Right ventricle myocardium superior (tissue), 1 donor: ENCODE measurements at regions not wholly inside any gene's neighbourhood (a gene's known extent, or its start where the extent isn't known, plus 50 kb on each side); places are given as distances from the start of the nearest gene placed in this dataset.
"Not testable (repeated sequence)": the region's sequence is repeated elsewhere in the genome, so short reads cannot be mapped to it uniquely, and the experiment has no call there.

Experiments used
- ATAC-seq: fragments of 200-7000 bp; cut with Tn5 transposase; one replicate; pipeline ENCODE4 v1.9.1; 2020; ENCODE audit warnings: mild to moderate bottlenecking; ENCODE audit not compliant: poor library complexity
- DNase-seq: peaks from one replicate; pipeline ENCODE4 v3.0.0-alpha.2; 2020
- intact Hi-C: fragments of 100-400 bp; cut with DNase I; formaldehyde crosslinking; loops from one replicate; pipeline ENCODE4 v1.11.2; 2022
- donor health status: DM: no; HTN: yes; CAD: no; lungs with severe emphysema.

DNA sequence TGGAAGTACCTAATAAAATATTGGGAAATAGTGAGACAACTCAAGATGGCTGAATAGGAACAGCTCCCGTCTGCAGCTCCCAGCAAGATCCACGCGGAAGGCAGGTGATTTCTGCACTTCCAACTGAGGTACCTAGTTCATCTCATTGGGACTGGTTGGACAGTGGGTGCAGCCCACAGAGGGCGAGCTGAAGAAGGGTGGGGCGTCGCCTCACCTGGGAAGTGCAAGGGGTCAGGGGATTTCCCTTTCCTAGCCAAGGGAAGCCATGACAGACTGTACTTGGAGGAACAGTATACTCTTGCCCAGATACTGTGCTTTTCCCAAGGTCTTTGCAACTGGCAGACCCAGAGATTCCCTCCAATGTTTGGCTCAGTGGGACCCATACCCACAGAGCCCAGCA, 172.8 kb downstream of the CRPPA start:
- intact Hi-C loops, DNase-seq, ATAC-seq: not testable (repeated sequence)

DNA sequence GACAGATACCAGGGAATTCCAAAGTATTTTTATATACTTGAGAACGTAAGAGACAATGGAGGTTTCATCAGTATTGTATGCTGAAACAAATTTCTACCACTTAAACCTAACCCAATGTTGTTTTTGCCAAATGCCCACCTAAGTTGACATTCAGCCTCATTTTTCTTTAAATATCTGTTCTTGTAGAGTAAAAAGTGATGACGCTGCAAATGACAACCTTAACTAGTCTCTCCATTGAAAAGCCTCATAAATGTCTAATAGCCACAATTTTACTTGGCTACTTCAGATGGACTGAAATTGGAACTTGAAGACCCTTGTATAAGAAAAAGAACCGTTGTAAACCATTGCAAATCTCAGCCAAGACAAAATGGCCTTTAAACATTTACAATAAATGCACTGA, 176.9 kb downstream of the CRPPA start:
- DNase-seq (no peak), ATAC-seq (no peak)

DNA sequence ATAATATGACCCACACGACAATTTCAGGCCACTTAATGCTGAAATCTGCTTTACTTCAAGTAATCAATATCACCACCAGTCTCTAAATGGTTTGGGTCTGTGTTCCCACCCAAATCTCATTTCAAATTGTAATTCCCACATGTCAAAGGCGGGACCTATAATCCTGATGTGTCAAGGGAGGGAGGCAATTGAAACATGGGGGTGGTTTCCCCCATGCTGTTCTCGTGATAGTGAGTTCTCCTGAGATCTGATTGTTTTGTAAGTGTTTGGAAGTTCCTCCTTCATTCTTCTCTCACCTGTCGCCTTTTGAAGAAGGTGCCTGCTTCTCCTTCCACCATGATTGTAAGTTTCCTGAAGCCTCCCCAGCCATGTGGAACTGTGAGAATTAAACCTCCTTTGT, 178.4 kb downstream of the CRPPA start:
- ATAC-seq (no peak), DNase-seq (no peak)
- intact Hi-C loops: no loop called here

More for the DNA sequence above, 176.9 kb downstream of the CRPPA start:
- intact Hi-C loops: no loop called here

DNA sequence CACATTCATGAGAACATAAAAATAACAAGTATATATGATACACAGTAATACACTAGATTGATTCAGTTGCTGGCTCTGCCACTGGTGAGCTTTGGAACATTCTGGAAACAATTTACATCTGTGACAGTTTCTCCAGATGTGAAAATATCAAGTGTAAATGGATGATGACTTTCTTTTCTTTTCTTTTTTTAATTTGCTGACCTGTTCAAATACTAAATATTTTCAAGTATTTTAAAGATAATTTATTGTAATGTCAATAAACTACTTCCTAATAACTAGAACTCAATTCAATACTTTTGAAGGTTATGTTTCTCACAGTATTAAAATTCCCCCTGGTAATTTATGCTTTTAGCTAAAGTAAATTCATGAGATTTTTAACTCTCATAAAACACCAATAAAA, 180.3 kb downstream of the CRPPA start:
- ATAC-seq (no peak), DNase-seq (no peak)
- intact Hi-C loops: no loop called here

DNA sequence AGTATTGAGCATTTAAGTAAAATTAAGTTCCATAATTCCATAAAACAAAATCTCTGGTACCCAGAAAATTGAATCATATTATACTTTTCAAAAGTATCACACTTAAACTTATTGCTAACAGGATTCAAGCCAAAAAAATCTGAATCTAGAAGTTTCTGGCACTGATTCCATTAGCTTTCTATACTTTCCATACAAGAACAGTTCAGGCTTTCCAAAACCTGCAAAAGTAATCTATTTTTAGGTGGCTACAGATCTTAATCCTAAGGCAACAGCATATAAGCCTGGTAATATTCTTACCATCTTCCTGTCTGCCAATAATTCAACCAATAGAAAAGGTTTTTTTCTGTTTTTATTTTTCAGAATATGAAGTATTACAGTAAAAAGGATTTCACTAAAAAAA, 185.0 kb downstream of the CRPPA start:
- DNase-seq (no peak), ATAC-seq (no peak)
- intact Hi-C loops: no loop called here

DNA sequence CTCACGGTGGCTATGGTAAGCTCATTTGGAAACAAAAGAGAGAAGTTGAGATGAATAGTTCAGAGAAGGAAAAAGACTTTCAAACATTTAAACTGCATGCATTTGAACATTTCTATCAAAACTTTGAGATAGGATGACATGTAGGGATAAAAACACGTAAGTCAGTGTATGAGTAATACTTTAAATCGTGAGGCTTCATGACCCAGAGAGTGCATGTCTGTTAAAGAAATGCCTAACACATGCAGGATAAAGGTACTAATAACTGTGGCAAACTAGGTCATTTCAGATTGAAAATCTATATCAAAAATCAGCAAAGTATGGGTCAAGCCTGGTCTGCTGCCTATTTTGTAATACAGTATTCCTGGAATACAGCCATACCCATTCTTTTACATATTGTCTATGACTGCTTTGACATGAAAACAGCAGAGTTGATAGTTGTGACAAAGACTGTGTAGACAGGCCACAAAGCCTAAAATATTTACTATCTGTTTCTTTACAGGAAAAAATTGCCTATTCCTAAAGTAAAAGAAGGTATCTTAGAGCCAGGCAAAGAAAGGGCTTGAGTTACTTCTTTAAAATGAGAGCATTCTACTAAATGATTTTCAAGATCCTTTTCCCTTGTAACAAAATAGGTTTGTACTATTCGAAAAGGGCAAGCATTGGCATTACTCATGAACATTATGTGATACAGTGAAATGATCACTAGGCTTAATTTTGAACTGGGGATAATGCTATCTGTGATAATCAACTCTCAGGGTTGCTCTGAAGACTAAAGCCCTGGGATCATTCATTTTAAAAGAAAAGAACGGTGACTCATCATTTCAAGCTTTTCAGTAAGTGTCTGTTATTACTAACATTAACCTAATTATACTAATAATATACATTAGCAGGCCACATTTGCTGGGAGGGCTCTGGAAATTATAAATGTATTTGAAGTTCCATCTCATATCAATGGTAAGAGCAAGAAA, 185.9 kb downstream of the CRPPA start:
- ATAC-seq: no peak
- no peak for DNase-seq
- intact Hi-C loops: no loop called here

DNA sequence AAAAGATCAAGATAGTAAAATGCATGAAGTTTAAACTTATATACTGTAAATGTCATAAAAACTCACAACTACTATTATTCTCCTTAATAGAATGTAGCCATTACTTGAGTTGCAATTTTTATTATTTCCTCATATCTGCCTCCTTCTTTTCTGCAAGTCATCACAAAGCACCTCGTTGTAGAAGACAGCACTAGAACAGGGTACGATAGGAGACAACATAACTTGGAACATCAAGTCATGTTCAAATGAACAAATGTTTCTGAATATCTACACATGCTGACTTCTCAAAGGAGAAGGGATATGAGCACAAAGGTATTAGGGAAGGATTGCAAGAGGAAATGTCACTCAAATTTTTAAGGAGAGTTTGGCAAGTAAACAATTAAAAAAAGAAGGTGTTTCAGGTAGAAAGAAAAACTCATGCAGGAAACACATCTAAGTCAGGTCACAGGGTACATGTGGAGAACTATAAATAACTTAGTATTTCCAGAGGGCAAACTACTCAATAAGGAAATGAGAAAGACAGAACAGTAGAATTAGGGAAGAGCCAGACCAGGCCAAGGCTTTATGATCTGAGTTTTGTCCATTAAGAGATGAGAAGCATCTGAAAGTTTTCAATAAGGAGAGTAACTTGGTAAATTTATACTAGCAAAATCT, 186.7 kb downstream of the CRPPA start:
- DNase-seq (no peak), ATAC-seq (peak; percentile 85)
- intact Hi-C loops: no loop called here

DNA sequence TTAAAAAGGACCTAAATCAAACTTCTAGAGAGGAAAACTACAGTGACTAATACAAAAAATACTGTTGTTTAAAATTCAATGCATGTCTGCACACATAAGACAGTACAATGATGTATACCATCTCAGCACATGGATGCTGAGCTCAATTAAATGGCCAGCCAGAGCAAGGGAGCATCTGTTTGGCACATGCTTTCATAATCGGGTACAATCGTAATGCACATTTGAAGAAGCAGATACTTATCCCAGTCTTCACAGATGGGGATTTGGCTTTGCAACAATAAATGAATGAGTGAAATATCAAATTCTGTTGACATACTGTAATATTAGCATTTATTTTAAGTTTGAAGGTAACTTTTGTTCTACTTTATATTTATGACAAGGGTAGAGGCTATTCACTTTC, 187.8 kb downstream of the CRPPA start:
- no peak for DNase-seq
- intact Hi-C loops: no loop called here
- ATAC-seq: no peak

DNA sequence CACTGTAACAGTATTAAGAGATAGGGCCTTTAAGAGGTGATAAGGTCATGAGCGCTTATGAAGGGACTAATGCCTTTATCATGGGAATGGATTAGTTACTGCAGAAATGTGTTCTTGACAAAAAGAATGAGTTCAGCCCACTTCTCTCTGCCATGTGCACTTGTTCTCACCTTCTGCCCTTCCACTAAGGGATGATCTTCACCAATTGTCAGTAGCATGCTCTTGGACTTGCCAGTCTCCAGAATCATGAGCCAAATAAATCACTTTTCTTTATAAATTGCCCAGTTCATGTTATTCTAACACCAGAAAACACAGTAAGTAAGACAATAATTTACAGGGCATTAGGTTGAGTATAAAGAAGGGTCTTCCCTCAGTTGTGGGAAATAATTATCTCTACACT, 189.1 kb downstream of the CRPPA start:
- ATAC-seq (no peak), DNase-seq (no peak)
- intact Hi-C loops: no loop called here

DNA sequence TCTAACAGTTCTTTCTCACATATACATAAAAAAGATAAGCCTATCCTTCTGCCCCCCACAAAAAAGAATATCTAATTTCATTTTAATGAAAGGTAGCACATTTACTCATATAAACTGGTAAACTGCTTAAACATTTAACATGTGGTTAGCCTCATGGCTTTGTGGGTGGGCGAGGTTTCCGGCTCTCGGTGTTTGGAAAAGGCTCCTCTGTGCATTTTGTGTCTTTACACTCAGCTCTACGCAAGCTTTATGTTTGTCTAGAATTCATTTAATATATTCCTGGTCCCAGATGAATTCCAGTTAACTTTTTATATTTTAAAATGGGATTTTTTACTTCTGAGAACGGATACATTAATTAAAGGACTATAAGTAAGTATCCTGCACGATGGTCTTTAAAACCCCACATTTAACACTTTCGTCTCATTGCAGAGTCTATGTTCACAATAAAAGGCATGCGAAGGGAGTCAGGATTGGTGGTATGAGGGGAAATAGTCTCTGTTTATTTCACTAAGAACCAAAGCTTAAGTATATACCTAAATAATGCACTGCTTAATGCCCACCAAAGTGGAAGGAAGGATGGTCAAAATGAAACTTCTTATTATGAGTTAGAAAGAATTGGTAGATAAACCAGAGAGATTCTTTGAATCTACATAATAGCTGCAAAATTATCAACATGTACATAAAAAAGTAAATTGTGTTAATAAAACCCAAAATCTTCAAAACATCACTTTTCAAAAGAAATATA, 197.2 kb downstream of the CRPPA start:
- ATAC-seq: no peak
- DNase-seq: no peak
- intact Hi-C loops: no loop called here

DNA sequence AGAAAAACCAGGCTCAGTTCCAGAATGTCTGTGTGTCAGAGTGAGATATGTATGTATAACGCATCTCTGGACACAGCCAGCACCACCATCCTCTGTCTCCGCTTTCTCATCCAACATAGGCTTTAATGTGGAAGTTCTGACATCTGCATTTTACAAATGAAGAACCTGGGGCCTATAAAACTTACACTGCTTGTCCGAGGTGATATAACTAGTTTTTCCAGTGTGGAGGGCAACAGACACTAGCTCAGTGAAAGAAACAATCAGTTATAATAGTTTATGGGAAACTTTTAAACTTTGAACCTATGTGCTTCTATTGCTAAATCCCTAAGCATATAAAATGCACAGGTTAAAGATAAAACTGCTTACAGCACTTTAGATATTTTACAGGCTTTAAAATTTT, 208.7 kb downstream of the CRPPA start:
- intact Hi-C loops: no loop called here
- no peak for DNase-seq
- no peak for ATAC-seq

DNA sequence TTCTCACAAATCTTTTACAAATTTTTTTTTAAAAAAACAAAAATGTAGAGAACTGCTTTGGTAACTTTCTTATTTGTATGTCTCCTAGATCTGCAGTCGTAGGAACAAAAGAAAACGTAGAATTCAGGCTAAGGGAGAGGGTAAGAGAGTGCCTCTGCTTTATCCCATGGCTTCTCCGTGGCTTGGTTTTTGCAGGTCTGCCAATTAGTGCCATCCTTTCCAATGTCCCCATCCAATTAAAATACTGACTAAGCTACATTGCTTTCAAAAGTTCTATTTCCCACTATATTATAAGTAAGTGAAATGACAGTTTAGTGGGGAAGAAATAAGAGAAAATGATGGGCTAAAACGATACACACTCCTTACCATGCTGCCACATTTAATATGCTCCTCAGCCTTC, 209.3 kb downstream of the CRPPA start:
- DNase-seq (no peak), ATAC-seq (no peak)
- intact Hi-C loops: no loop called here

DNA sequence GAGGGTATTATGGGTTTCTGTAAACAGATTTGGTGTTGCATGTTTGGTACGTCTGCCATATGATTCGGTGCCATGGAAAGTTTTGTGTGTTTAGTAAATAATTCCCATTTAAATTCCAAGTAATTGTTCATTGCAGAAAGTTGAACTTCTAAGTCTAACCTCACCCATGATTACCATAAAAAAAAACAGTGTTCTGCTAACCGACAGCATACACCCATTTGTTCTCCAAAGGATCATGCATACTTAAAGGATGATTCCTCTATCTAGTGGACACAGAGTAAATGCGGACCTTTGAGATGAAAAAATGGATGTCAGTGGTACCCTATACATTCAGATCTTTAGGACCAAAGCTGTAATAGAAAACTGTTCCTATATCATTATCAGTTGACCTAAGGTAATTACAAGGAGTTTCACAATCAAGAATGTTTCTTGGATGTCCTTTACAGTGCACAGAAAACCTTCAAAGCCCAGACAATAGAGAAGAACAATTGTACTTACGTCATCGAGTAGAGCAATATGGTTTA, 209.9 kb downstream of the CRPPA start:
- ATAC-seq (no peak), DNase-seq (no peak)
- intact Hi-C loops: no loop called here

DNA sequence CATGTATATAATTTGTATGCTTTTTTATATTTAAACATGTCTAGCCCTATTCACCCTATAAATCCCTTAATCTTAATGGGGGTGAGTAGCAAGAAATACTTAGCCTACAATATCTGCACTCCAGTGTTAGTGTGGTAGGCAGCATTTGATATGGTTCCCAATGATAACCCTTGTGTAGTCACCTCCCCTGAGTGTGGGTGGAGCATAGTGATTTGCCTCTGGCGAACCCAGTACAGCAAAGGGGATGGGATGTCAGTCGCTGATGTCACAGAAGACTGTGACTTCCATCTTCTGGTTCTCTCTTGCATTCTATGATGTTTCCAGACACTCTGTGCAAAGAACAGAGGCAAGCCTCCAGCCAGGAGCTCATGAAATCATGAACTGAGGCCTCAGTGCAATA, 211.2 kb downstream of the CRPPA start:
- DNase-seq (no peak), ATAC-seq (no peak)
- intact Hi-C loops: no loop called here

DNA sequence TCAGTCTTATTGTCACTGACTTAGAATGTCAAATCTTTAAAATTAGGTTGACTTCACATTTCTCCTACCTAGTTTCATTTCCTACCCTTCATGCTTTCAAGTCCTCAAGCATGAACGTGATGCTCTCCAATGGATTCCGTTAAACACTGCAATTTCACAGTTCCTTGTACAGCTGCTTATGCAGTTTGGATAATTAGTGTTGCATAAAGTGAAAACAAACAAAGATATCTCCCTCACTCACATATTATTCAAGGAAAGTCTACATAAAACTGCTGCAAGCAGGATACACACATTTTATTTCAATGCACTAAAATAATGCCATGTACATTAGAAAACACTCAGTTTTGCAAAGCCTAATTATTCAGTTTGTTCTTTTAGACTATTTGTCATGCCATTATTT, 214.0 kb downstream of the CRPPA start:
- ATAC-seq: no peak
- intact Hi-C loops: no loop called here
- no peak for DNase-seq

DNA sequence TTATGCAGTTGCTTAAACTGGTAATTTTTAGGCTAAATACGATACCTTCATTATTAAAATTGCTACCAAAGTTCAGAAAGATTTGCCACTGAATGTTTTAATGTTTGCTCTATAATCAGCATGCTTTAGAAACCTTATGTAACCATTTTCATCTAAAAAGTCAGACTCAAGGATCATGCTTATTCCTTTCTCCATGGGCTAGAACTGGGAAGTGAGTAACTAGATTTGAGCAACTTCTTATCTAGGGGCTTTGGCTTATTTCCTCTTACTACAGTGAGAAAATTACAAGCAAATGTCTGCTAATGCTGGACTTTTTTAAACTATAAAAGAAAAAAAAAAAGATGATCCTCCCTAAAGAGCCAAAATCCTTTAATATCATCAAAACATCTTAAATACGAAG, 215.9 kb downstream of the CRPPA start:
- intact Hi-C loops: no loop called here
- no peak for ATAC-seq
- no peak for DNase-seq

DNA sequence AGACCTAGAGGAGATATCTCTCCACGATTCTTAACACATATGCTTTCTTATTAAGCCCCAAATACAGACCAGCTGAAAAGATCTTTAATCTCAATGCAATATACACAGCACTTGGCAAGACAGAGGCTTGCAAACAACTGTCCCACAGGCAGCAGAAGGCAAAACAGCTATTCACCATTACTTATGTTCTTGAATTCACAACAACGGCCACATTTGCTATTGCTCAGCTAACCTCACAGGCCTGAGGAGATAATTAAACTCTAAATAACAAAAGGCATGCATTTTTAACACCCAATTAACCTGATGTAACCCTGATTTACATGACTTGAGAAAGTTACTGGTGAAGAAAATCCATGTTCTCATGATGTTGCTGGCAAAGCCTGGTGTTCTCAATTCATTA, 216.4 kb downstream of the CRPPA start:
- ATAC-seq (no peak), DNase-seq (no peak)
- intact Hi-C loops: no loop called here

DNA sequence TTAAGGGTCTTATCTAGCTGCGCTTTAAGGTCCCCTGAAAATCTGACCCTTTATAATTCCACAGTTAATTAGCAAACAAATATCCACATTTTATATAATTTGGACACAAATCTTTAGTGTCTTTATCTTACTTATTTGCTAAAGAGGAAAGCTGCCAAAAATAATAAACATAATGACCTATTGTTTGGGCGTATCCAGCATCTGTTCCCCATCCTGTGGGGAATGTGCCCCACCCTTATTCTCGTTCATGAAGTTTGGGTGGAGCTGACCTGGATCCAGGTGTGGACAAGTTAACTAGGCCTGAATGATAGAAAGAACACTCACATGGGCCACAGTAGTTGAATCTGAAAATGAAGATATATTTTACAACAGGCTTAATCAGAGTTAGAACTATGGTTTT, 218.3 kb downstream of the CRPPA start:
- intact Hi-C loops: no loop called here
- DNase-seq: no peak
- ATAC-seq: no peak

DNA sequence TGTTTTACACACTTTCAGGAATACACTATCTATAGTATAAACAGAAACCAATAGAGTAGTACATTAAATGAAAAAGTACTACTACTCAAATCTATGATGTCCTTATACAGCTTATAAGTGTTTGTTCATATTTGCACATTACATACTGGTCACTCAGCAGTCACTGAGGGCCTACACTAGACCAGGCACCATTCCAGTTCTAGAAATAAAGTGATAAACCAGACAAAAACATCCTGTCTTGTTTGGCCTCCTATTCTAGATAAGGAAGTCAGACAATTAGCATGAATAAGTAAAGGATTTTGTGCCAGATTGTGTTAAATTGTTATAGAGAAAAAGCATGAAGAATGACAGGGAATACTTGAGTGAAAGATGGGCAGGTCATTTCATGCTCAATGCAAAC, 219.0 kb downstream of the CRPPA start:
- ATAC-seq (no peak), DNase-seq (no peak)
- intact Hi-C loops: no loop called here
